RWPE2 (cell line): ENCODE measurements at regions not wholly inside any gene's neighbourhood (a gene's known extent, or its start where the extent isn't known, plus 50 kb on each side); places are given as distances from the start of the nearest gene placed in this dataset.

Experiments used
- ATAC-seq: fragments of 200-7000 bp; cut with Tn5 transposase; 3 replicates; pipeline ENCODE4 v1.9.1; 2021; ENCODE audit warnings: low read depth
- DNase-seq: peaks from one replicate; pipeline ENCODE4 v3.0.0-alpha.2; 2020; ENCODE audit warnings: low spot score
- H3K27ac ChIP-seq: fragments of 450-650 bp; 2 replicates; pipeline ENCODE4 v1.5.1; 2017; ENCODE audit warnings: mild to moderate bottlenecking; ENCODE audit not compliant: poor library complexity, severe bottlenecking
- H3K27me3 ChIP-seq: fragments of 250-450 bp; sonication (Bioruptor Pico); 2 replicates; pipeline ENCODE4 v1.5.1; 2021; ENCODE audit warnings: mild to moderate bottlenecking, moderate library complexity; ENCODE audit not compliant: insufficient read depth, poor library complexity, severe bottlenecking
- H3K36me3 ChIP-seq: fragments of 250-450 bp; sonication (Bioruptor Pico); 2 replicates; pipeline ENCODE4 v1.5.1; 2020; ENCODE audit warnings: low read depth, mild to moderate bottlenecking, moderate library complexity
- H3K4me1 ChIP-seq: fragments of 250-450 bp; sonication (Bioruptor Pico); 2 replicates; pipeline ENCODE4 v1.5.1; 2021; ENCODE audit warnings: mild to moderate bottlenecking, moderate library complexity; ENCODE audit not compliant: insufficient read depth, poor library complexity, severe bottlenecking
- H3K4me3 ChIP-seq: fragments of 250-450 bp; sonication (Bioruptor Pico); 2 replicates; pipeline ENCODE4 v1.5.1; 2021; ENCODE audit warnings: mild to moderate bottlenecking, moderate library complexity; ENCODE audit not compliant: severe bottlenecking
- H3K9me3 ChIP-seq: fragments of 250-450 bp; sonication (Bioruptor Pico); 2 replicates; pipeline ENCODE4 v1.5.1; 2021; ENCODE audit warnings: mild to moderate bottlenecking, moderate library complexity; ENCODE audit not compliant: severe bottlenecking
- TF ChIP-seq, protein P1 (sequence below): fragments of 450-650 bp; IDR thresholded peaks from one replicate; pipeline ENCODE4 v1.5.1; 2017; ENCODE audit warnings: mild to moderate bottlenecking, moderate library complexity; ENCODE audit not compliant: poor library complexity, severe bottlenecking

DNA sequence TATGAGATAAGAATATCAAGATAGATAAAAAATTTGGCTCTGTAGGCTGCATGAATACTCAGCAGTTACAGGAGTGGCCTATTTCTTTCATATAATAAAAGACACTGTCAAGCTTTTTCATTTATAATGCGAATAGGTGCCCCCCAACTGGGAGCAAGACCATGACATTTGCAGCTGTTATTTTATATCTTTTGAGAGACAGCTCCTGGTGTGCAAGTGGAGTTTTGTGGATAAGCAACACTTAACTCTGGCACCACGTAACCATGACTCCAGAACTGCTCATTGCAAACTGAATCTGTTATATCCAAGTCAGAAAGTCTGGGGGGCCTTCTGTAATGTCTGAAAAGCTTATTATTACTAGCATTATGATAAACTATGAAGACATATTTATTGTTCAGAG lies 1372.4 kb downstream of the C4orf33 start:
- H3K9me3 ChIP-seq, result no peaks in the 10 kb centered on the region
- no peak for DNase-seq
- no peak overlapping the region for H3K27ac ChIP-seq
- H3K27me3 ChIP-seq, result no peaks in the 10 kb centered on the region
- TF ChIP-seq, protein P1, sequence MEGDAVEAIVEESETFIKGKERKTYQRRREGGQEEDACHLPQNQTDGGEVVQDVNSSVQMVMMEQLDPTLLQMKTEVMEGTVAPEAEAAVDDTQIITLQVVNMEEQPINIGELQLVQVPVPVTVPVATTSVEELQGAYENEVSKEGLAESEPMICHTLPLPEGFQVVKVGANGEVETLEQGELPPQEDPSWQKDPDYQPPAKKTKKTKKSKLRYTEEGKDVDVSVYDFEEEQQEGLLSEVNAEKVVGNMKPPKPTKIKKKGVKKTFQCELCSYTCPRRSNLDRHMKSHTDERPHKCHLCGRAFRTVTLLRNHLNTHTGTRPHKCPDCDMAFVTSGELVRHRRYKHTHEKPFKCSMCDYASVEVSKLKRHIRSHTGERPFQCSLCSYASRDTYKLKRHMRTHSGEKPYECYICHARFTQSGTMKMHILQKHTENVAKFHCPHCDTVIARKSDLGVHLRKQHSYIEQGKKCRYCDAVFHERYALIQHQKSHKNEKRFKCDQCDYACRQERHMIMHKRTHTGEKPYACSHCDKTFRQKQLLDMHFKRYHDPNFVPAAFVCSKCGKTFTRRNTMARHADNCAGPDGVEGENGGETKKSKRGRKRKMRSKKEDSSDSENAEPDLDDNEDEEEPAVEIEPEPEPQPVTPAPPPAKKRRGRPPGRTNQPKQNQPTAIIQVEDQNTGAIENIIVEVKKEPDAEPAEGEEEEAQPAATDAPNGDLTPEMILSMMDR, result no peak
- H3K36me3 ChIP-seq, result no peaks in the 10 kb centered on the region
- no peaks in the 10 kb centered on the region for H3K4me1 ChIP-seq
- no peak for ATAC-seq
- H3K4me3 ChIP-seq, result no peak overlapping the region

DNA sequence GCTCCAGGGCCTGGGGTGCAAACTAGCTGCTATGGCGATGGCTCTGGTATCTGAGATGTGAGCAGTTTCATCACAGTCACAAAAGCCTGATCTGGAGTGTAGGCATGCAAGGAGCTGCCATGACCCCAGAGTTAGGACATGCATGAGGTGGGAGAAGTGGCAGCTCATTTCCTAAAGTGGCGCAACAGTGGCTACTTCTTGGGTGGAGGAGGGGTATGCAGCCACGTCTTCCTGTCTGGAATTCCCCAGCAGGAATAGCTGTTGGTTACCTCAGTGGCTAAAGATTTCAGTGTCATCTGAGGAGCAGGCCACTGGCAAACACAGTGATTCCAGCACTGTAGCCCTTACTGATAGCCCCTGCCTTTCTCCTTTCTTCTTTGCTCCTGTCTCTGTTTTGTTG lies 1382.5 kb downstream of the C4orf33 start:
- Histone ChIP-seq H3K4me1 (peaks cover 12% of the 10 kb centered on the region), H3K36me3 (no peaks in the 10 kb centered on the region), H3K27me3 (no peaks in the 10 kb centered on the region), H3K9me3 (no peaks in the 10 kb centered on the region), H3K27ac (peak overlapping the region; percentile 10), H3K4me3 (no peak overlapping the region)
- DNase-seq (no peak), ATAC-seq (peak; percentile 59)
- TF ChIP-seq, protein P1, result no peak

GRCh38 chr4:130479020-130479419 lies 1383.1 kb downstream of the C4orf33 start:
- ATAC-seq, result peak; percentile 81
- Histone ChIP-seq H3K4me1 (peaks cover 12% of the 10 kb centered on the region), H3K27ac (peak overlapping the region; percentile 10), H3K36me3 (no peaks in the 10 kb centered on the region), H3K27me3 (no peaks in the 10 kb centered on the region), H3K9me3 (no peaks in the 10 kb centered on the region), H3K4me3 (no peak overlapping the region)
- DNase-seq, result no peak
- TF ChIP-seq, protein P1, result no peak

DNA sequence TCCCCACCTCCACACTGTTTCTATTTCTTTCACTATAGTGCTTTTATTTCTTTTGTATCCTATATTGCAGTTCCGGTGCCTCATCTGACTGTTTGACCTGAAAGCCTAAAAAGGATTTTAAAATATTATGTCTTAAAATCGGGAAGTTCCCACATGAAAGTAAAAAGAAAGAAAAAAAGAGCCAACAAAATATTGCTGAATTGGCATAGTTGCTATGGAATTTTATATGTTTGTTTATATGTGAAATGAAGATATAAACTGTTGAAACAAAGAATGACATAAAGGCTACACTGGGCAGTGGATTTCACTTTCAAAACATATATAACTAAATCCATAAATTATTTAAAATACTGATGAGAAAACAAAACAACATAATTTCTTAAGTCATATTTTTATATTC lies 1383.7 kb downstream of the C4orf33 start:
- Histone ChIP-seq H3K36me3 (no peaks in the 10 kb centered on the region), H3K27ac (no peak overlapping the region), H3K27me3 (no peaks in the 10 kb centered on the region), H3K4me3 (no peak overlapping the region), H3K9me3 (no peaks in the 10 kb centered on the region), H3K4me1 (peaks cover 12% of the 10 kb centered on the region)
- no peak for ATAC-seq
- DNase-seq, result no peak
- TF ChIP-seq, protein P1, result no peak

- no peaks in the 10 kb centered on the region for H3K9me3 ChIP-seq
- TF ChIP-seq, protein P1, result no peak
- no peak overlapping the region for H3K27ac ChIP-seq
- H3K4me1 ChIP-seq, result peaks cover 5% of the 10 kb centered on the region
- no peak overlapping the region for H3K4me3 ChIP-seq
- H3K27me3 ChIP-seq, result no peaks in the 10 kb centered on the region
- no peaks in the 10 kb centered on the region for H3K36me3 ChIP-seq
- ATAC-seq, result no peak
- DNase-seq, result no peak
Observed at GRCh38 chr4:130484826-130485225, 1388.9 kb downstream of the C4orf33 start.
